Ishikawa (cell line): ENCODE measurements at regions not wholly inside any gene's neighbourhood (a gene's known extent, or its start where the extent isn't known, plus 50 kb on each side); places are given as distances from the start of the nearest gene placed in this dataset.

Experiments used
- CEBPB ChIP-seq: IDR thresholded peaks from 2 replicates; pipeline ENCODE4 v1.6.1; 2012
- CREB1 ChIP-seq: IDR thresholded peaks from 2 replicates; pipeline ENCODE4 v1.6.1; 2012; ENCODE audit warnings: low read depth
- EGR1 ChIP-seq: IDR thresholded peaks from 2 replicates; pipeline ENCODE4 v1.6.1; 2012
- EP300 ChIP-seq: IDR thresholded peaks from 2 replicates; pipeline ENCODE4 v1.6.1; 2012; ENCODE audit warnings: borderline replicate concordance
- FOXM1 ChIP-seq: IDR thresholded peaks from 2 replicates; pipeline ENCODE4 v1.6.1; 2012; ENCODE audit warnings: low read depth, borderline replicate concordance
- MAX ChIP-seq: IDR thresholded peaks from 2 replicates; pipeline ENCODE4 v1.6.1; 2012
- NFIC ChIP-seq: IDR thresholded peaks from 2 replicates; pipeline ENCODE4 v1.6.1; 2012
- RAD21 ChIP-seq: IDR thresholded peaks from 2 replicates; pipeline ENCODE4 v1.6.1; 2012; ENCODE audit warnings: low read depth
- REST ChIP-seq: IDR thresholded peaks from 2 replicates; pipeline ENCODE4 v1.6.1; 2012; ENCODE audit warnings: low read depth, mild to moderate bottlenecking
- TAF1 ChIP-seq: IDR thresholded peaks from 2 replicates; pipeline ENCODE4 v1.6.1; 2012; ENCODE audit warnings: low read depth, mild to moderate bottlenecking
- TCF12 ChIP-seq: IDR thresholded peaks from 2 replicates; pipeline ENCODE4 v1.6.1; 2012; ENCODE audit warnings: low read depth
- TEAD4 ChIP-seq: IDR thresholded peaks from 2 replicates; pipeline ENCODE4 v1.6.1; 2012
- USF1 ChIP-seq: IDR thresholded peaks from 2 replicates; pipeline ENCODE4 v1.6.1; 2012
- YY1 ChIP-seq: IDR thresholded peaks from 2 replicates; pipeline ENCODE4 v1.6.1; 2012; ENCODE audit warnings: low read depth
- ZBTB7A ChIP-seq: IDR thresholded peaks from 2 replicates; pipeline ENCODE4 v1.6.1; 2012; ENCODE audit warnings: low read depth

GRCh38 chr12:124726596-124727263 lies 136.9 kb downstream of the SCARB1 start:
- TF ChIP-seq EGR1 (no peak), RAD21 (no peak), REST (no peak), YY1 (no peak), FOXM1 (no peak), USF1 (no peak), NFIC (no peak), ZBTB7A (no peak), TAF1 (no peak), TEAD4 (no peak), CREB1 (no peak), EP300 (no peak), TCF12 (no peak), MAX (no peak), CEBPB (no peak)

- TF ChIP-seq EP300 = no peak
- no peak for TF ChIP-seq CEBPB
- TF ChIP-seq CREB1 = no peak
- TF ChIP-seq TEAD4 = no peak
- TF ChIP-seq TAF1 = no peak
- TF ChIP-seq RAD21 = no peak
- no peak for TF ChIP-seq TCF12
- no peak for TF ChIP-seq ZBTB7A
- no peak for TF ChIP-seq USF1
- TF ChIP-seq NFIC = no peak; the same call in 1 of the 2 replicates
- TF ChIP-seq EGR1 = no peak
- TF ChIP-seq FOXM1 = no peak
- no peak for TF ChIP-seq REST
These were observed 137.9 kb downstream of the SCARB1 start for GRCh38 chr12:124725597-124726237.

- TF ChIP-seq RAD21 (no peak), NFIC (no peak), CREB1 (no peak), EP300 (no peak), TCF12 (no peak), REST (no peak), TEAD4 (no peak), USF1 (no peak)
These were observed 138.6 kb downstream of the SCARB1 start for GRCh38 chr12:124725099-124725498.

GRCh38 chr12:124722878-124723277 lies 140.8 kb downstream of the SCARB1 start:
- TF ChIP-seq CEBPB (no peak), CREB1 (no peak), ZBTB7A (no peak), TCF12 (no peak), USF1 (no peak), TEAD4 (no peak), TAF1 (no peak), REST (no peak), EP300 (no peak), YY1 (no peak)
